ENCODE measurements at regions not wholly inside any gene's neighbourhood (a gene's known extent, or its start where the extent isn't known, plus 50 kb on each side); places are given as distances from the start of the nearest gene placed in this dataset.

- ATAC-seq, result no peak
- TF ChIP-seq TCF4 (CRISPR knock-in tag; IDR thresholded peaks at IDR 0.05; ENCODE audit: borderline replicate concordance), result no peak
- TF ChIP-seq ZC3H10 (CRISPR knock-in tag; IDR thresholded peaks at IDR 0.05), result no peak
- TF ChIP-seq ZNF8 (CRISPR knock-in tag; IDR thresholded peaks at IDR 0.05), result no peak
- no peak for TF ChIP-seq RARB (CRISPR knock-in tag; IDR thresholded peaks at IDR 0.05)
- no peak for TF ChIP-seq CREB5 (CRISPR knock-in tag; IDR thresholded peaks at IDR 0.05; ENCODE audit: low read depth)
- TF ChIP-seq PPARA (CRISPR knock-in tag; IDR thresholded peaks at IDR 0.05; ENCODE audit: borderline replicate concordance), result no peak
- TF ChIP-seq ARNTL (CRISPR knock-in tag; IDR thresholded peaks at IDR 0.05; ENCODE audit: borderline replicate concordance, low read depth), result no peak
- TF ChIP-seq ZFP30 (CRISPR knock-in tag; IDR thresholded peaks at IDR 0.05), result no peak
- no peak for TF ChIP-seq BACH2 (CRISPR knock-in tag; IDR thresholded peaks at IDR 0.05; ENCODE audit: borderline replicate concordance)
- TF ChIP-seq CSRNP3 (CRISPR knock-in tag; IDR thresholded peaks at IDR 0.05), result no peak
- TF ChIP-seq OSR1 (CRISPR knock-in tag; IDR thresholded peaks at IDR 0.05), result no peak
- TF ChIP-seq POU6F1 (CRISPR knock-in tag; IDR thresholded peaks at IDR 0.05; ENCODE audit: borderline replicate concordance, low read depth), result no peak
Observed at GRCh38 chr11:116278076-116278475, 494.7 kb downstream of the BUD13 start.

- ATAC-seq, result peak; percentile 70
- TF ChIP-seq OSR1 (CRISPR knock-in tag; IDR thresholded peaks at IDR 0.05), result no peak
- TF ChIP-seq ZFP3 (CRISPR knock-in tag; IDR thresholded peaks at IDR 0.05), result no peak
- no peak for TF ChIP-seq ZC3H10 (CRISPR knock-in tag; IDR thresholded peaks at IDR 0.05)
- no peak for TF ChIP-seq CSRNP3 (CRISPR knock-in tag; IDR thresholded peaks at IDR 0.05)
- no peak for TF ChIP-seq TSHZ2 (CRISPR knock-in tag; IDR thresholded peaks at IDR 0.05)
Observed at GRCh38 chr11:116276051-116277044, 496.4 kb downstream of the BUD13 start.

- TF ChIP-seq ISL1 (CRISPR knock-in tag; IDR thresholded peaks at IDR 0.05), result no peak
- TF ChIP-seq POU6F1 (CRISPR knock-in tag; IDR thresholded peaks at IDR 0.05; ENCODE audit: borderline replicate concordance, low read depth), result no peak
- no peak for TF ChIP-seq ZFP30 (CRISPR knock-in tag; IDR thresholded peaks at IDR 0.05)
- no peak for TF ChIP-seq TOX (CRISPR knock-in tag; IDR thresholded peaks at IDR 0.05; ENCODE audit: borderline replicate concordance)
- TF ChIP-seq GLIS3 (CRISPR knock-in tag; IDR thresholded peaks at IDR 0.05), result no peak
- no peak for ATAC-seq
Observed at GRCh38 chr11:116275635-116276034, 497.2 kb downstream of the BUD13 start.
